Parathyroid adenoma (tissue), 2 donors: ENCODE measurements at regions not wholly inside any gene's neighbourhood (a gene's known extent, or its start where the extent isn't known, plus 50 kb on each side); places are given as distances from the start of the nearest gene placed in this dataset.
"Not testable (repeated sequence)": the region's sequence is repeated elsewhere in the genome, so short reads cannot be mapped to it uniquely, and the experiment has no call there.

Experiments used
- H2AFZ ChIP-seq: fragments of 300-600 bp; sonication (generic); one replicate; pipeline ENCODE4 v1.7.0; 2017; ENCODE audit warnings: antibody characterized with exemption, mild to moderate bottlenecking
- H3K27ac ChIP-seq: fragments of 300-600 bp; sonication (generic); one replicate; pipeline ENCODE4 v1.7.0; 2017
- H3K27me3 ChIP-seq: fragments of 300-600 bp; sonication (generic); one replicate; pipeline ENCODE4 v1.7.0; 2017; ENCODE audit warnings: low read length; ENCODE audit not compliant: control insufficient read depth, insufficient read depth
- H3K36me3 ChIP-seq: fragments of 300-600 bp; sonication (generic); one replicate; pipeline ENCODE4 v1.7.0; 2017; ENCODE audit warnings: low read length; ENCODE audit not compliant: control insufficient read depth, insufficient read depth
- H3K4me1 ChIP-seq: fragments of 300-600 bp; sonication (generic); one replicate; pipeline ENCODE4 v1.7.0; 2017; ENCODE audit warnings: control low read depth
- H3K4me2 ChIP-seq: fragments of 300-600 bp; sonication (generic); one replicate; pipeline ENCODE4 v1.7.0; 2017; ENCODE audit warnings: low read length
- H3K4me3 ChIP-seq: fragments of 300-600 bp; sonication (generic); one replicate; pipeline ENCODE4 v1.7.0; 2017; ENCODE audit warnings: low read depth, low read length
- H3K79me2 ChIP-seq: fragments of 300-600 bp; sonication (generic); one replicate; pipeline ENCODE4 v1.7.0; 2017; ENCODE audit warnings: control low read depth
- H3K9ac ChIP-seq: fragments of 300-600 bp; sonication (generic); one replicate; pipeline ENCODE4 v1.7.0; 2017; ENCODE audit warnings: mild to moderate bottlenecking
- H3K9me3 ChIP-seq: fragments of 300-600 bp; sonication (generic); one replicate; pipeline ENCODE4 v1.7.0; 2017; ENCODE audit warnings: low read length; ENCODE audit not compliant: control insufficient read depth
- CTCF ChIP-seq: fragments of 300-600 bp; sonication (generic); IDR thresholded peaks from one replicate; pipeline ENCODE4 v1.7.0; 2017; ENCODE audit warnings: antibody characterized with exemption, mild to moderate bottlenecking
- donor health status: primary hyperparathyroidism.

GRCh38 chr13:52565324-52565723 lies 76.9 kb upstream of the HNRNPA1L2 start:
- H3K4me1 ChIP-seq, H3K4me2 ChIP-seq, H3K79me2 ChIP-seq, H3K27ac ChIP-seq, H3K9me3 ChIP-seq, H3K27me3 ChIP-seq, H3K4me3 ChIP-seq, H2AFZ ChIP-seq, H3K36me3 ChIP-seq, H3K9ac ChIP-seq: not testable (repeated sequence)

DNA sequence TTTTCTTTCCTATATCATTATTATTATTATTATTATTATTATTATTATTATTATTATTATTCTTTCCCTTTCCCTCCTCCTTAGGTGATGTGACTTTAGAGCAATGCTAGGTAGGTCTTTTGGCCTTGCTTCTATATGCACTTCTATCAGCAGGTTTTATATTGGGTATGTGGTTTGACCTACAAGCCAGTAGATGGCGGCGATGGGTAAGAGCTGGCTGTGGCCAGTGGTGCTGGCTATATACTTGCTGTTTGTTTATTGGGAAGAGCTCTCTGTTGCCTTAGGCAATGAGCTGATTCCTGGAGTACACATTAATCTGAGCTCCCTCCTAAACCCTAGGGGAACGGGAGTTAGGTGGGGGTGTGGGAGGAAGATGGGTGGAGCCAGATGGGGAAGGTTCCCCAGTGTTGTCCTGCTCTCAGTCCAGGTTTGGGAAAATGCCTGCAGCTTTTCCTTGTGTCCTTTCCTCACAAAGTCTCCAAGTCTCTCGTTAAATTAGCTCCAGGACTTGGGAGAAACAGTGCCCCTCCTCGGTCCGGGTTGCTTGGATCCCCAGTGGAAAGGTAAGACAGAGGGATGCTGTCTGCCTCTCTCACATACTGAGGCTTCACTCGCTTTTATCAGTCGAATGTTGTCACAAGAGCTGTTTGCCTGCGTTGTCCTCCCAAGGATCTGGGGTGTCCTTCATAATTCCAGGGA lies 72.2 kb upstream of the HNRNPA1L2 start:
- not testable (repeated sequence) for H3K36me3 ChIP-seq, H3K9me3 ChIP-seq, H3K27me3 ChIP-seq, H3K79me2 ChIP-seq, H3K4me2 ChIP-seq, H3K9ac ChIP-seq, H3K27ac ChIP-seq, H3K4me3 ChIP-seq, H3K4me1 ChIP-seq
- H2AFZ ChIP-seq = peak overlapping the region; percentile 60
- TF ChIP-seq CTCF = peak; percentile 27

GRCh38 chr13:52571163-52571562 lies 71.1 kb upstream of the HNRNPA1L2 start:
- not testable (repeated sequence) for H3K79me2 ChIP-seq, H3K4me2 ChIP-seq, H3K9ac ChIP-seq, H3K36me3 ChIP-seq, H3K27ac ChIP-seq, H2AFZ ChIP-seq, H3K4me1 ChIP-seq, H3K9me3 ChIP-seq, H3K27me3 ChIP-seq, H3K4me3 ChIP-seq

GRCh38 chr13:52582962-52583361 lies 59.3 kb upstream of the HNRNPA1L2 start:
- H3K27me3 ChIP-seq, H3K9ac ChIP-seq, H3K4me3 ChIP-seq, H3K27ac ChIP-seq, H3K36me3 ChIP-seq, H2AFZ ChIP-seq, H3K79me2 ChIP-seq, H3K4me1 ChIP-seq, H3K4me2 ChIP-seq, H3K9me3 ChIP-seq: not testable (repeated sequence)
